SK-N-SH treated with all-trans-retinoic acid at 6 μM for 48 hours (cell line): ENCODE measurements at regions not wholly inside any gene's neighbourhood (a gene's known extent, or its start where the extent isn't known, plus 50 kb on each side); places are given as distances from the start of the nearest gene placed in this dataset.

Source experiments
- ATAC-seq: fragments of 200-7000 bp; cut with Tn5 transposase; 3 replicates; pipeline ENCODE4 v1.9.1; 2020; ENCODE audit warnings: mild to moderate bottlenecking, moderate library complexity
- ARNTL ChIP-seq: fragments of 450-650 bp; formaldehyde crosslinking; IDR thresholded peaks from 2 replicates; pipeline ENCODE4 v1.5.0; 2020; ENCODE audit warnings: low read depth, mild to moderate bottlenecking, moderate library complexity, borderline replicate concordance
- CREB5 ChIP-seq: fragments of 250-450 bp; sonication (Bioruptor Pico); IDR thresholded peaks from 2 replicates; pipeline ENCODE4 v1.5.1; 2020; ENCODE audit warnings: low read depth, mild to moderate bottlenecking, moderate library complexity
- CSRNP3 ChIP-seq: fragments of 250-450 bp; sonication (Bioruptor Pico); IDR thresholded peaks from 2 replicates; pipeline ENCODE4 v1.5.1; 2021; ENCODE audit warnings: mild to moderate bottlenecking, moderate library complexity
- ESRRG ChIP-seq: fragments of 250-450 bp; sonication (Bioruptor Pico); IDR thresholded peaks from 2 replicates; pipeline ENCODE4 v1.6.1; 2021; ENCODE audit warnings: mild to moderate bottlenecking
- ISL1 ChIP-seq: fragments of 250-450 bp; sonication (Bioruptor Pico); IDR thresholded peaks from 2 replicates; pipeline ENCODE4 v2.1.2; 2022; ENCODE audit warnings: mild to moderate bottlenecking, moderate library complexity
- OSR1 ChIP-seq: fragments of 250-450 bp; sonication (Bioruptor Pico); IDR thresholded peaks from 2 replicates; pipeline ENCODE4 v1.8.0; 2022; ENCODE audit warnings: moderate library complexity, mild to moderate bottlenecking, inconsistent platforms
- PATZ1 ChIP-seq: fragments of 250-450 bp; sonication (Bioruptor Pico); IDR thresholded peaks from 2 replicates; pipeline ENCODE4 v1.8.0; 2020; ENCODE audit warnings: mild to moderate bottlenecking, moderate library complexity, borderline replicate concordance
- POU6F1 ChIP-seq: fragments of 250-450 bp; sonication (Bioruptor Pico); IDR thresholded peaks from 2 replicates; pipeline ENCODE4 v1.8.0; 2021; ENCODE audit warnings: low read depth, mild to moderate bottlenecking, moderate library complexity, borderline replicate concordance
- PPARA ChIP-seq: fragments of 250-450 bp; sonication (Bioruptor Pico); IDR thresholded peaks from 2 replicates; pipeline ENCODE4 v1.5.0; 2020; ENCODE audit warnings: mild to moderate bottlenecking, borderline replicate concordance
- RARB ChIP-seq: fragments of 250-450 bp; sonication (Bioruptor Pico); IDR thresholded peaks from 2 replicates; pipeline ENCODE4 v1.8.0; 2021; ENCODE audit warnings: mild to moderate bottlenecking, moderate library complexity
- TCF4 ChIP-seq: fragments of 250-450 bp; sonication (Bioruptor Pico); IDR thresholded peaks from 2 replicates; pipeline ENCODE4 v1.8.0; 2021; ENCODE audit warnings: mild to moderate bottlenecking, moderate library complexity, borderline replicate concordance
- TOX ChIP-seq: fragments of 250-450 bp; sonication (Bioruptor Pico); IDR thresholded peaks from 2 replicates; pipeline ENCODE4 v1.8.0; 2021; ENCODE audit warnings: mild to moderate bottlenecking, moderate library complexity, borderline replicate concordance
- TSHZ2 ChIP-seq: fragments of 250-450 bp; sonication (Bioruptor Pico); IDR thresholded peaks from 2 replicates; pipeline ENCODE4 v1.5.0; 2020; ENCODE audit warnings: mild to moderate bottlenecking, moderate library complexity
- ZC3H10 ChIP-seq: fragments of 250-450 bp; sonication (Bioruptor Pico); IDR thresholded peaks from 2 replicates; pipeline ENCODE4 v1.5.1; 2021; ENCODE audit warnings: mild to moderate bottlenecking, moderate library complexity
- ZFP3 ChIP-seq: fragments of 250-450 bp; sonication (Bioruptor Pico); IDR thresholded peaks from 2 replicates; pipeline ENCODE4 v1.5.0; 2020; ENCODE audit warnings: mild to moderate bottlenecking, moderate library complexity
- ZFP30 ChIP-seq: fragments of 450-650 bp; formaldehyde crosslinking; IDR thresholded peaks from 2 replicates; pipeline ENCODE4 v1.5.0; 2022; ENCODE audit warnings: mild to moderate bottlenecking, moderate library complexity
- ZNF565 ChIP-seq: fragments of 450-650 bp; formaldehyde crosslinking; conservative IDR thresholded peaks from 2 replicates; pipeline ENCODE4 v1.5.0; 2020; ENCODE audit warnings: low read depth, mild to moderate bottlenecking, moderate library complexity
- ZNF70 ChIP-seq: fragments of 450-650 bp; formaldehyde crosslinking; IDR thresholded peaks from 2 replicates; pipeline ENCODE4 v1.5.0; 2020; ENCODE audit warnings: mild to moderate bottlenecking, moderate library complexity
- ZNF8 ChIP-seq: fragments of 450-650 bp; formaldehyde crosslinking; IDR thresholded peaks from 2 replicates; pipeline ENCODE4 v1.5.0; 2020; ENCODE audit warnings: mild to moderate bottlenecking, moderate library complexity

- TF ChIP-seq ZFP3 (CRISPR knock-in tag) (no peak), ZNF565 (no peak), ESRRG (no peak), ARNTL (CRISPR knock-in tag) (no peak), TSHZ2 (CRISPR knock-in tag) (no peak), TOX (no peak), PATZ1 (CRISPR knock-in tag) (no peak), TCF4 (CRISPR knock-in tag) (no peak)
- TF ChIP-seq, all 23 proteins: peak for 0
- no peak for ATAC-seq
Measured at GRCh38 chr7:33781167-33781566, 124.2 kb upstream of the BMPER start.

GRCh38 chr7:33781796-33782195, 123.5 kb upstream of the BMPER start:
- ATAC-seq = 0 out of 3 replicates have a peak, but pooled peaks have one; percentile 41

GRCh38 chr7:33784000-33784399, 121.3 kb upstream of the BMPER start:
- ATAC-seq = no peak
- TF ChIP-seq ZFP3 (CRISPR knock-in tag) = no peak
- no peak for TF ChIP-seq ZNF8 (CRISPR knock-in tag)
- TF ChIP-seq ZNF565 = no peak
- no peak for TF ChIP-seq ZNF70
- no peak for TF ChIP-seq ZC3H10
- no peak for TF ChIP-seq OSR1 (CRISPR knock-in tag)
- no peak for TF ChIP-seq ZFP30 (CRISPR knock-in tag)
- no peak for TF ChIP-seq PPARA
- no peak for TF ChIP-seq ISL1 (CRISPR knock-in tag)
- TF ChIP-seq CREB5 (CRISPR knock-in tag) = no peak
- TF ChIP-seq ESRRG = no peak
- no peak for TF ChIP-seq CSRNP3 (CRISPR knock-in tag)
- TF ChIP-seq TOX = no peak
- no peak for TF ChIP-seq POU6F1 (CRISPR knock-in tag)

More at GRCh38 chr7:33781796-33782195, 123.5 kb upstream of the BMPER start:
- TF ChIP-seq POU6F1 (CRISPR knock-in tag) = no peak
- no peak for TF ChIP-seq ZC3H10
- TF ChIP-seq ISL1 (CRISPR knock-in tag) = no peak
- TF ChIP-seq TCF4 (CRISPR knock-in tag) = no peak
- TF ChIP-seq PPARA = no peak
- TF ChIP-seq OSR1 (CRISPR knock-in tag) = no peak
- TF ChIP-seq ZFP30 (CRISPR knock-in tag) = no peak
- TF ChIP-seq RARB = no peak
- no peak for TF ChIP-seq ESRRG
